ENCODE measurements at regions not wholly inside any gene's neighbourhood (a gene's known extent, or its start where the extent isn't known, plus 50 kb on each side); places are given as distances from the start of the nearest gene placed in this dataset.

- TF ChIP-seq EZH2phosphoT487 (IDR thresholded peaks at IDR 0.05; ENCODE audit: borderline replicate concordance, low read depth) (no peak), TAF1 (IDR thresholded peaks at IDR 0.05; ENCODE audit: borderline replicate concordance, low read depth, low read length) (no peak), POLR2AphosphoS5 (IDR thresholded peaks at IDR 0.05; ENCODE audit: low read depth, low read length) (no peak), CHD2 (IDR thresholded peaks at IDR 0.05; ENCODE audit: low read length, partially characterized antibody) (no peak), CTCF (IDR thresholded peaks at IDR 0.05) (no peak), YY1 (IDR thresholded peaks at IDR 0.05; ENCODE audit: low read depth) (no peak), MAX (IDR thresholded peaks at IDR 0.05; ENCODE audit: low read depth) (no peak), FOXM1 (IDR thresholded peaks at IDR 0.05; ENCODE audit: low read depth) (no peak), EP300 (IDR thresholded peaks at IDR 0.05; ENCODE audit: borderline replicate concordance in 1 of 2, low read depth in 1 of 2, low read length in 1 of 2) (no peak)
These were observed 295.9 kb downstream of the SOX11 start for GRCh38 chr2:5988120-5988519.

Data from SK-N-SH (cell line).